Ascending aorta (tissue), 2 donors: ENCODE measurements at regions not wholly inside any gene's neighbourhood (a gene's known extent, or its start where the extent isn't known, plus 50 kb on each side); places are given as distances from the start of the nearest gene placed in this dataset.

Source experiments
- DNase-seq, 2 donors: peaks; one replicate each; pipeline ENCODE4 v3.0.0-alpha.2; 2019; ENCODE audit warnings: low spot score in 2 of 2
- H3K27ac ChIP-seq, 2 donors: fragments of 200-600 bp; sonication (generic); one replicate each; pipeline ENCODE4 v1.5.1; 2016 to 2017; ENCODE audit warnings: mild to moderate bottlenecking in 1 of 2
- H3K27me3 ChIP-seq: fragments of 200-600 bp; sonication (generic); one replicate; pipeline ENCODE4 v1.5.1; 2017
- H3K36me3 ChIP-seq, 2 donors: fragments of 200-600 bp; sonication (generic); one replicate each; pipeline ENCODE4 v1.5.1; 2016
- H3K4me1 ChIP-seq, 2 donors: fragments of 200-600 bp; sonication (generic); one replicate each; pipeline ENCODE4 v1.5.1; 2016 to 2017; ENCODE audit warnings: mild to moderate bottlenecking in 1 of 2
- H3K4me3 ChIP-seq, 2 donors: fragments of 200-600 bp; sonication (generic); one replicate each; pipeline ENCODE4 v1.5.1; 2016 to 2017; ENCODE audit warnings: mild to moderate bottlenecking in 1 of 2
- H3K9me3 ChIP-seq, 2 donors: fragments of 200-600 bp; sonication (generic); one replicate each; pipeline ENCODE4 v1.5.1; 2016
- CTCF ChIP-seq, 3 experiments: fragments of 200-600 bp in 2 of 3; fragments of 450-650 bp in 1 of 3; sonication (generic) in 2 of 3; IDR thresholded peaks; one replicate each; pipeline ENCODE4 v1.5.1; 2016 to 2019; ENCODE audit warnings: antibody characterized with exemption in 3 of 3, mild to moderate bottlenecking in 1 of 3, moderate library complexity in 1 of 3
- intact Hi-C: fragments of 100-400 bp; cut with DNase I; formaldehyde crosslinking; loops from one replicate; pipeline ENCODE4 v1.15.1; 2023

DNA sequence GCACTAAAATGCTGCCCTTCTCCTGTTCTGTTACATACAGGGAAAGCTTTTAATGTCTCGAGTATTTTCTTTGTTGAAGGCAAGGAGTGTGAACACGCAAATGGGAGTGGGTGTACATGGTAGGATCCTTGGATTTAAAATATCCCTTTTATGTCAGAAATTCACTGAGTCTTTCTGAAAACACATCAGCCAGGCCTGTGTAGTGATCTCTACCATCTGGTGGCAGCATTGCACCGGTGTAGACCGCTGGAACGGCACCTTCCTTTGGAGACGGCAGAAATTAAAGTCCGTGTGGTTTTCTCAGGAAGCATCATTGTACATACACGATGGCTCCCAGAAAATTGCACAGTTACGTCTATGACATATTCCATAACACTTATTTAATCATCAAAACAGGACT is 515.8 kb downstream of the GALR1 start:
- no peak for DNase-seq
- intact Hi-C loops, result no loop called here

GRCh38 chr18:77766421-77766820 is 516.8 kb downstream of the GALR1 start:
- no peaks in the 10 kb centered on the region for H3K4me1 ChIP-seq
- no peak for DNase-seq
- H3K4me3 ChIP-seq, result no peak overlapping the region
- intact Hi-C loops, result no loop called here
- no peak for TF ChIP-seq CTCF (IDR thresholded peaks at IDR 0.05)
- no peaks in the 10 kb centered on the region for H3K9me3 ChIP-seq
- no peak overlapping the region for H3K27ac ChIP-seq
- H3K36me3 ChIP-seq, result no peaks in the 10 kb centered on the region
- H3K27me3 ChIP-seq, result no peaks in the 10 kb centered on the region

More for the DNA sequence above, 515.8 kb downstream of the GALR1 start:
- Histone ChIP-seq H3K27ac (no peak overlapping the region), H3K27me3 (no peaks in the 10 kb centered on the region), H3K4me1 (no peaks in the 10 kb centered on the region), H3K4me3 (no peak overlapping the region), H3K36me3 (no peaks in the 10 kb centered on the region), H3K9me3 (no peaks in the 10 kb centered on the region)
- TF ChIP-seq CTCF (IDR thresholded peaks at IDR 0.05), result peak in 1 of 3 experiments; percentile 11

GRCh38 chr18:77772177-77772576 is 522.5 kb downstream of the GALR1 start:
- Histone ChIP-seq H3K27ac (no peak overlapping the region), H3K4me3 (no peak overlapping the region), H3K4me1 (no peaks in the 10 kb centered on the region), H3K36me3 (no peaks in the 10 kb centered on the region), H3K27me3 (no peaks in the 10 kb centered on the region), H3K9me3 (no peaks in the 10 kb centered on the region)
- intact Hi-C loops, result no loop called here
- TF ChIP-seq CTCF (IDR thresholded peaks at IDR 0.05), result no peak
- no peak for DNase-seq

GRCh38 chr18:77776104-77776503 is 526.5 kb downstream of the GALR1 start:
- no peaks in the 10 kb centered on the region for H3K9me3 ChIP-seq
- H3K27me3 ChIP-seq, result no peaks in the 10 kb centered on the region
- H3K4me1 ChIP-seq, result no peaks in the 10 kb centered on the region
- no peaks in the 10 kb centered on the region for H3K36me3 ChIP-seq
- DNase-seq, result no peak
- H3K4me3 ChIP-seq, result no peak overlapping the region
- no peak for TF ChIP-seq CTCF (IDR thresholded peaks at IDR 0.05)
- no peak overlapping the region for H3K27ac ChIP-seq
- intact Hi-C loops, result no loop called here

DNA sequence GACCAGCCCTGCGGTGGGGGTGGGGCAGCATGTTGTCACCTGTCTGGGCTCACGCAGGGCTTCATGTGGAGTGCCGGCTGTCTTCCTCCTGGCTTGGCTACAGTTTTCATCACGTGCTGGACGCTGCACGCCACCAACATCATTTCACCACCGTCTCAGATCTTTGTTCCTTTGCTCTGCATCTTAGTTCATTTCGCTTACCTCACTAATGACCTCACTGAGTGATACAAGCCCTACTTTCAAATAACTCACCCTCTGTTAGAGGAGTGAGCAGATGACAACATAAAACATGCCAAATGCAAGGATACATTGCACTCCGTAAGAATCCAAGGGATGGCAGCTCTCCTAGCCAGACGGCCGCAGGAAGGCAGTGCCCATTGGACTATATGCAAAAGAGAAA is 527.5 kb downstream of the GALR1 start:
- Histone ChIP-seq H3K27me3 (no peaks in the 10 kb centered on the region), H3K9me3 (no peaks in the 10 kb centered on the region), H3K27ac (no peak overlapping the region), H3K36me3 (no peaks in the 10 kb centered on the region), H3K4me1 (no peaks in the 10 kb centered on the region), H3K4me3 (no peak overlapping the region)
- no peak for TF ChIP-seq CTCF (IDR thresholded peaks at IDR 0.05)
- DNase-seq, result no peak
- intact Hi-C loops, result no loop called here

GRCh38 chr18:77784759-77785379 is 535.2 kb downstream of the GALR1 start:
- intact Hi-C loops, result no loop called here
- no peak for DNase-seq
- no peak for TF ChIP-seq CTCF (IDR thresholded peaks at IDR 0.05)

More at GRCh38 chr18:77784759-77785379, 535.2 kb downstream of the GALR1 start:
- H3K27ac ChIP-seq, result no peak overlapping the region
- no peaks in the 10 kb centered on the region for H3K27me3 ChIP-seq
- H3K36me3 ChIP-seq, result no peaks in the 10 kb centered on the region
- H3K4me1 ChIP-seq, result no peaks in the 10 kb centered on the region
- no peaks in the 10 kb centered on the region for H3K9me3 ChIP-seq
- H3K4me3 ChIP-seq, result no peak overlapping the region
